H1 (cell line): ENCODE measurements at regions not wholly inside any gene's neighbourhood (a gene's known extent, or its start where the extent isn't known, plus 50 kb on each side); places are given as distances from the start of the nearest gene placed in this dataset.

Source experiments
- CTCF ChIA-PET: fragments of 300-600 bp; sonication (Branson Sonifier 250); formaldehyde crosslinking; loops from one replicate; lab custom pipeline; 2021; ENCODE audit not compliant: partially characterized antibody; lab: Charles Lee
- POLR2A ChIA-PET: fragments of 300-600 bp; sonication (Branson Sonifier 250); formaldehyde crosslinking; loops from one replicate; lab custom pipeline; 2021; ENCODE audit warnings: inconsistent platforms; ENCODE audit not compliant: partially characterized antibody; lab: Charles Lee
- DNase-seq, 2 experiments: peaks; one replicate each; pipeline versions ENCODE4 v3.0.0 to v3.0.0-alpha.2; 2010 to 2022; ENCODE audit warnings: low spot score in 2 of 2, low read depth in 1 of 2, mixed read lengths in 1 of 2
- FAIRE-seq: peaks from 2 replicates; lab custom pipeline; 2011; peaks lifted over from hg19 to GRCh38; lab: Jason Lieb, UNC
- H2AFZ ChIP-seq: 2 replicates; pipeline ENCODE4 v1.8.1; 2012; ENCODE audit warnings: low read length, inconsistent platforms
- H2AK5ac ChIP-seq: 2 replicates; pipeline ENCODE4 v1.6.1; 2013; ENCODE audit warnings: low read depth, low read length
- H2BK120ac ChIP-seq: replicated peaks from 2 replicates; pipeline ENCODE3; 2013; ENCODE audit warnings: low read depth, low read length, inconsistent platforms
- H2BK12ac ChIP-seq: 2 replicates; pipeline ENCODE4 v1.6.1; 2013; ENCODE audit warnings: low read depth, low read length
- H2BK15ac ChIP-seq: 2 replicates; pipeline ENCODE4 v1.6.1; 2013; ENCODE audit warnings: low read length
- H2BK20ac ChIP-seq: 2 replicates; pipeline ENCODE4 v1.6.1; 2013; ENCODE audit warnings: low read length
- H2BK5ac ChIP-seq: 2 replicates; pipeline ENCODE4 v1.6.1; 2013; ENCODE audit warnings: low read depth, low read length
- H3K14ac ChIP-seq: 2 replicates; pipeline ENCODE4 v1.6.1; 2013; ENCODE audit warnings: inconsistent platforms; ENCODE audit not compliant: insufficient read length
- H3K18ac ChIP-seq: 2 replicates; pipeline ENCODE4 v1.6.1; 2013; ENCODE audit warnings: low read length; ENCODE audit errors: extremely low read depth
- H3K23ac ChIP-seq: 2 replicates; pipeline ENCODE4 v1.6.1; 2013; ENCODE audit warnings: inconsistent platforms; ENCODE audit not compliant: insufficient read length
- H3K23me2 ChIP-seq: 2 replicates; pipeline ENCODE4 v1.6.1; 2013; ENCODE audit warnings: low read depth, low read length
- H3K27ac ChIP-seq: 2 replicates; pipeline ENCODE4 v1.6.1; 2011; ENCODE audit warnings: low read depth, low read length, inconsistent platforms
- H3K27me3 ChIP-seq, 4 experiments: replicated peaks in 1 of 4; 1 replicate in 1 of 4; 2 replicates in 3 of 4; pipeline versions ENCODE4 v1.6.1 to v1.8.1; 2011 to 2013; ENCODE audit warnings: low read length in 3 of 4, mild to moderate bottlenecking in 3 of 4, inconsistent platforms in 2 of 4, mixed read lengths in 2 of 4, moderate library complexity in 1 of 4; ENCODE audit not compliant: control insufficient read depth in 3 of 4, insufficient read depth in 3 of 4; ENCODE audit errors: extremely low read depth in 1 of 4
- H3K36me3 ChIP-seq, 4 experiments: 2 replicates each; pipeline versions ENCODE4 v1.6.1 to v1.8.1; 2011 to 2013; ENCODE audit warnings: mild to moderate bottlenecking in 4 of 4, low read length in 3 of 4, moderate library complexity in 2 of 4, control low read depth in 1 of 4, inconsistent platforms in 1 of 4; ENCODE audit not compliant: insufficient read depth in 4 of 4, control insufficient read depth in 2 of 4
- H3K4ac ChIP-seq: replicated peaks from 2 replicates; pipeline ENCODE3; 2013; ENCODE audit warnings: low read length, low read depth, mixed read lengths, inconsistent platforms; ENCODE audit not compliant: insufficient read length
- H3K4me1 ChIP-seq, 4 experiments: replicated peaks in 1 of 4; 1 replicate in 1 of 4; 2 replicates in 3 of 4; pipeline versions ENCODE4 v1.6.1 to v1.8.1; 2011 to 2013; ENCODE audit warnings: low read length in 3 of 4, inconsistent platforms in 2 of 4, mixed read lengths in 1 of 4; ENCODE audit not compliant: insufficient read depth in 4 of 4, control insufficient read depth in 3 of 4
- H3K4me2 ChIP-seq, 2 experiments: 2 replicates each; pipeline versions ENCODE4 v1.6.1 to v1.8.1; 2011 to 2013; ENCODE audit warnings: low read depth in 2 of 2, low read length in 2 of 2, control low read depth in 1 of 2, inconsistent platforms in 1 of 2, mild to moderate bottlenecking in 1 of 2; ENCODE audit not compliant: insufficient read depth in 1 of 2
- H3K4me3 ChIP-seq, 4 experiments: fragments of 200-600, 300-600 bp in 1 of 4; sonication (generic), shearing (Covaris generic), sonication (Bioruptor Twin) in 1 of 4; 2 replicates each; pipeline versions ENCODE4 v1.5.1 to v1.8.1; 2011 to 2016; ENCODE audit warnings: low read length in 4 of 4, low read depth in 3 of 4, control low read depth in 2 of 4, inconsistent platforms in 2 of 4, mild to moderate bottlenecking in 2 of 4, mixed read lengths in 1 of 4, moderate library complexity in 1 of 4; ENCODE audit not compliant: insufficient read depth in 2 of 4; ENCODE audit errors: extremely low read depth in 1 of 4
- H3K56ac ChIP-seq: replicated peaks from 2 replicates; pipeline ENCODE3; 2013; ENCODE audit warnings: low read depth, mild to moderate bottlenecking, mixed read lengths, low read length, inconsistent platforms; ENCODE audit not compliant: insufficient read length
- H3K79me1 ChIP-seq: 2 replicates; pipeline ENCODE4 v1.6.1; 2013; ENCODE audit warnings: low read depth, low read length, control low read depth
- H3K79me2 ChIP-seq, 2 experiments: 2 replicates each; pipeline versions ENCODE4 v1.6.1 to v1.8.1; 2012 to 2013; ENCODE audit warnings: low read length in 2 of 2, mild to moderate bottlenecking in 2 of 2, inconsistent platforms in 1 of 2; ENCODE audit not compliant: insufficient read depth in 2 of 2, control insufficient read depth in 1 of 2
- H3K9ac ChIP-seq, 4 experiments: replicated peaks in 1 of 4; 1 replicate in 1 of 4; 2 replicates in 3 of 4; pipeline versions ENCODE4 v1.6.1 to v1.8.1; 2011 to 2013; ENCODE audit warnings: low read depth in 3 of 4, low read length in 3 of 4, control low read depth in 2 of 4, mild to moderate bottlenecking in 2 of 4, moderate library complexity in 2 of 4, inconsistent platforms in 1 of 4; ENCODE audit errors: extremely low read depth in 1 of 4
- H3K9me3 ChIP-seq, 2 experiments: 2 replicates each; pipeline versions ENCODE4 v1.6.1 to v1.8.1; 2012 to 2013; ENCODE audit warnings: mild to moderate bottlenecking in 2 of 2, moderate library complexity in 2 of 2, control low read depth in 1 of 2, inconsistent platforms in 1 of 2, low read depth in 1 of 2, low read length in 1 of 2, mixed read lengths in 1 of 2; ENCODE audit not compliant: insufficient read depth in 2 of 2
- H4K20me1 ChIP-seq, 2 experiments: replicated peaks in 1 of 2; 2 replicates each; pipeline versions ENCODE3 to v1.8.1; 2011 to 2013; ENCODE audit warnings: inconsistent platforms in 2 of 2, low read length in 2 of 2, mild to moderate bottlenecking in 1 of 2; ENCODE audit not compliant: insufficient read depth in 2 of 2, control insufficient read depth in 1 of 2
- H4K5ac ChIP-seq: 2 replicates; pipeline ENCODE4 v1.6.1; 2013; ENCODE audit warnings: low read length, low read depth, mixed read lengths, inconsistent platforms; ENCODE audit not compliant: insufficient read length
- H4K8ac ChIP-seq: 2 replicates; pipeline ENCODE4 v1.8.0; 2013; ENCODE audit warnings: mild to moderate bottlenecking, moderate library complexity, low read length, inconsistent platforms; ENCODE audit not compliant: insufficient read depth; ENCODE audit errors: extremely low read depth
- H4K91ac ChIP-seq: replicated peaks from 2 replicates; pipeline ENCODE3; 2013; ENCODE audit warnings: low read length, mixed read lengths, inconsistent platforms; ENCODE audit not compliant: insufficient read length
- CTCF ChIP-seq, 3 experiments: IDR thresholded peaks; 1 replicate in 2 of 3; 2 replicates in 1 of 3; pipeline versions ENCODE4 v1.5.1 to v1.6.1; 2011; ENCODE audit warnings: low read length in 3 of 3, mild to moderate bottlenecking in 3 of 3, inconsistent platforms in 2 of 3, low read depth in 1 of 3, moderate library complexity in 1 of 3; ENCODE audit not compliant: insufficient read depth in 1 of 3; ENCODE audit errors: control extremely low read depth in 1 of 3
- EZH2 ChIP-seq: fragments of 200-600 bp; sonication (generic); IDR thresholded peaks from 2 replicates; pipeline ENCODE4 v1.7.1; 2012; ENCODE audit warnings: low read depth, mild to moderate bottlenecking, moderate library complexity, low read length, inconsistent platforms; ENCODE audit not compliant: severe bottlenecking
- JUND ChIP-seq: IDR thresholded peaks from 2 replicates; pipeline ENCODE4 v1.6.1; 2011; ENCODE audit warnings: mild to moderate bottlenecking, improper control_type of control experiment, low read length
- MAX ChIP-seq: IDR thresholded peaks from 2 replicates; pipeline ENCODE4 v1.6.1; 2012; ENCODE audit warnings: inconsistent platforms
- RAD21 ChIP-seq, 2 experiments: IDR thresholded peaks in 1 of 2; conservative IDR thresholded peaks in 1 of 2; 2 replicates each; pipeline ENCODE4 v1.6.1; 2011; ENCODE audit warnings: low read depth in 2 of 2, low read length in 2 of 2, improper control_type of control experiment in 1 of 2, inconsistent platforms in 1 of 2, mild to moderate bottlenecking in 1 of 2, moderate library complexity in 1 of 2
- TEAD4 ChIP-seq: IDR thresholded peaks from 2 replicates; pipeline ENCODE4 v1.6.1; 2012; ENCODE audit warnings: low read depth, low read length, inconsistent platforms, mixed read lengths
- WGBS, 2 experiments: shearing (Covaris generic) in 1 of 2; methylation state at CpG; one replicate each; pipeline versions ENCODE4 v1.1.6 to v1.1.7; 2013 to 2015; ENCODE audit warnings: low lambda C conversion rate in 2 of 2, mixed read lengths in 2 of 2, inconsistent platforms in 1 of 2, low coverage in 1 of 2, missing lambda C conversion rate in 1 of 2; ENCODE audit not compliant: insufficient replicate concordance in 2 of 2, insufficient coverage in 1 of 2, insufficient read length in 1 of 2; ENCODE audit errors: extremely low coverage in 1 of 2, missing lambda C conversion rate in 1 of 2; 5-methylcytosine and 5-hydroxymethylcytosine counted together

- Histone ChIP-seq H3K27ac (no peak overlapping the region), H3K23ac (no peak overlapping the region), H3K14ac (no peak overlapping the region), H3K23me2 (peaks cover 5% of the 10 kb centered on the region; the same call in 1 of the 2 replicates), H4K5ac (no peak overlapping the region), H3K4me1 (peaks cover 3 to 13% (median 11%) of the 10 kb centered on the region in 4 experiments; a peak in 6 of 7 replicates), H2BK5ac (no peak overlapping the region), H3K79me1 (no peaks in the 10 kb centered on the region), H3K9me3 (no peaks in the 10 kb centered on the region), H2AFZ (peak overlapping the region; percentile 95), H2BK120ac (no peak overlapping the region), H3K4ac (no peak overlapping the region), H4K20me1 (peaks cover 0 to 4% of the 10 kb centered on the region in 2 experiments), H3K4me3 (0 out of 8 replicates have a peak overlapping the region, but pooled peaks of 1 of the 4 experiments have one; percentile 11), H3K27me3 (no peaks in the 10 kb centered on the region), H3K4me2 (peak overlapping the region in 1 of 2 experiments; percentile 6; a peak in 1 of 4 replicates), H2AK5ac (no peak overlapping the region), H2BK12ac (no peak overlapping the region), H3K56ac (no peak overlapping the region), H4K91ac (no peak overlapping the region), H2BK15ac (no peak overlapping the region), H2BK20ac (no peak overlapping the region), H3K18ac (no peak overlapping the region; the same call in 1 of the 2 replicates), H3K9ac (no peak overlapping the region), H3K79me2 (no peaks in the 10 kb centered on the region), H3K36me3 (no peaks in the 10 kb centered on the region), H4K8ac (no peak overlapping the region)
- FAIRE-seq = no peak
- 38% methylated on average over 17 of the region's 17 CpGs; no CpG with 5 or more reads in 1 of the 2 experiments for WGBS, 2 experiments
- ChIA-PET POLR2A (no interaction called here), CTCF (interaction anchor here (0.5 to 2.4 kb wide), 9 partner anchors 13 to 241 kb away, joined by 3 to 13 read pairs (median 4); partner anchors contain the start of gene FUT8)
- DNase-seq = peak in 1 of 2 experiments; percentile 74
- peak; percentile 55; the same call in 1 of the 2 replicates for TF ChIP-seq TEAD4
- peak; percentile 43 to 74 (median 71); a peak in 3 of 4 replicates for TF ChIP-seq CTCF (IDR thresholded peaks at IDR 0.05; ENCODE audit: control extremely low read depth in 1 of 3, insufficient read depth in 1 of 3, low read depth in 1 of 3, low read length in 3 of 3)
- peak; percentile 56; the same call in 1 of the 2 replicates for TF ChIP-seq MAX
- TF ChIP-seq RAD21 (IDR thresholded peaks at IDR 0.05 in 1 of 2, conservative IDR thresholded peaks at IDR 0.05 in 1 of 2; ENCODE audit: low read depth in 2 of 2, low read length in 2 of 2) = peak; percentile 65 to 75
- TF ChIP-seq JUND = no peak
- TF ChIP-seq EZH2 = no peak
Observed at GRCh38 chr14:65170768-65171507, 68.6 kb upstream of the MAX start.
